Left ventricle myocardium inferior (tissue), 1 donor: ENCODE measurements at regions not wholly inside any gene's neighbourhood (a gene's known extent, or its start where the extent isn't known, plus 50 kb on each side); places are given as distances from the start of the nearest gene placed in this dataset.

Experiments used
- DNase-seq: peaks from one replicate; pipeline ENCODE4 v3.0.0-alpha.2; 2020
- H3K27ac ChIP-seq: fragments of 200-600 bp; replicated peaks from 2 replicates; pipeline ENCODE4 v1.8.0; 2021
- H3K27me3 ChIP-seq: fragments of 200-600 bp; 2 replicates; pipeline ENCODE4 v1.8.0; 2021; ENCODE audit warnings: low read depth
- H3K36me3 ChIP-seq: fragments of 200-600 bp; 2 replicates; pipeline ENCODE4 v1.8.0; 2021
- H3K4me1 ChIP-seq: fragments of 200-600 bp; 2 replicates; pipeline ENCODE4 v1.8.0; 2021
- H3K4me3 ChIP-seq: fragments of 200-600 bp; 2 replicates; pipeline ENCODE4 v1.8.0; 2021; ENCODE audit warnings: mild to moderate bottlenecking, moderate library complexity
- H3K9me3 ChIP-seq: fragments of 200-600 bp; replicated peaks from 2 replicates; pipeline ENCODE4 v1.8.0; 2021
- intact Hi-C: fragments of 100-400 bp; cut with micrococcal nuclease; formaldehyde crosslinking; loops from one replicate; pipeline ENCODE4 v1.11.0; 2022
- TF ChIP-seq, protein P1 (sequence below): fragments of 200-600 bp; IDR thresholded peaks from 2 replicates; pipeline ENCODE4 v1.8.0; 2021; ENCODE audit warnings: antibody characterized with exemption, mild to moderate bottlenecking, borderline replicate concordance
- donor health status: DM: no; HTN: yes; CAD: no; lungs with severe emphysema.

- TF ChIP-seq, protein P1, sequence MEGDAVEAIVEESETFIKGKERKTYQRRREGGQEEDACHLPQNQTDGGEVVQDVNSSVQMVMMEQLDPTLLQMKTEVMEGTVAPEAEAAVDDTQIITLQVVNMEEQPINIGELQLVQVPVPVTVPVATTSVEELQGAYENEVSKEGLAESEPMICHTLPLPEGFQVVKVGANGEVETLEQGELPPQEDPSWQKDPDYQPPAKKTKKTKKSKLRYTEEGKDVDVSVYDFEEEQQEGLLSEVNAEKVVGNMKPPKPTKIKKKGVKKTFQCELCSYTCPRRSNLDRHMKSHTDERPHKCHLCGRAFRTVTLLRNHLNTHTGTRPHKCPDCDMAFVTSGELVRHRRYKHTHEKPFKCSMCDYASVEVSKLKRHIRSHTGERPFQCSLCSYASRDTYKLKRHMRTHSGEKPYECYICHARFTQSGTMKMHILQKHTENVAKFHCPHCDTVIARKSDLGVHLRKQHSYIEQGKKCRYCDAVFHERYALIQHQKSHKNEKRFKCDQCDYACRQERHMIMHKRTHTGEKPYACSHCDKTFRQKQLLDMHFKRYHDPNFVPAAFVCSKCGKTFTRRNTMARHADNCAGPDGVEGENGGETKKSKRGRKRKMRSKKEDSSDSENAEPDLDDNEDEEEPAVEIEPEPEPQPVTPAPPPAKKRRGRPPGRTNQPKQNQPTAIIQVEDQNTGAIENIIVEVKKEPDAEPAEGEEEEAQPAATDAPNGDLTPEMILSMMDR, result no peak
- no peaks in the 10 kb centered on the region for H3K27me3 ChIP-seq
- H3K36me3 ChIP-seq, result no peaks in the 10 kb centered on the region
- intact Hi-C loops, result no loop called here
- H3K27ac ChIP-seq, result no peak overlapping the region
- H3K4me1 ChIP-seq, result peaks cover 6% of the 10 kb centered on the region
- no peaks in the 10 kb centered on the region for H3K9me3 ChIP-seq
- H3K4me3 ChIP-seq, result no peak overlapping the region
- DNase-seq, result no peak
Observed at GRCh38 chr10:10712155-10712704, 305.4 kb upstream of the CELF2 start.

DNA sequence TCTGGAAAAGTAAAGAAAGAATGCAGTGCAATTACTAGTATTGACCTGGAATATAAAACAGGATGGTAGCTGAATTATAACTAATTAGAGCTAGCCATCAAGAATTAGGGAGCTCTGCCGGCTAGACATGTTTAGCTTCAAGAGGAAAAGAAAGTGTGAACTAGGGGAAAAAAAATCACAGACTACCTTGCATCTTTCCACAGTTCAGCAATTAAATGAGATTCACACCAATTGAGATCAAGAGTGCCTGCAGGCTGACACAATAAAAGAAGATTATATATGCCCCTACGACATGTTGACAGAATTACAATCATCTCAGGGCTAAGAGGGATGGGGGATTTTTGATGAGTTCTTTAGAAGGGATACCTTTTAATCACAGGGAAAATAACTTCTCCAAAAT, 303.3 kb upstream of the CELF2 start:
- peaks cover 6% of the 10 kb centered on the region for H3K4me1 ChIP-seq
- H3K27me3 ChIP-seq, result no peaks in the 10 kb centered on the region
- DNase-seq, result no peak
- no peak overlapping the region for H3K27ac ChIP-seq
- intact Hi-C loops, result no loop called here
- H3K4me3 ChIP-seq, result no peak overlapping the region
- TF ChIP-seq, protein P1, result no peak
- H3K36me3 ChIP-seq, result no peaks in the 10 kb centered on the region
- H3K9me3 ChIP-seq, result no peaks in the 10 kb centered on the region

- DNase-seq, result no peak
- Histone ChIP-seq H3K27ac (no peak overlapping the region), H3K36me3 (no peaks in the 10 kb centered on the region), H3K9me3 (no peaks in the 10 kb centered on the region), H3K4me1 (peaks cover 6% of the 10 kb centered on the region), H3K4me3 (no peak overlapping the region), H3K27me3 (no peaks in the 10 kb centered on the region)
- intact Hi-C loops, result no loop called here
- TF ChIP-seq, protein P1, result no peak
Observed at GRCh38 chr10:10716972-10717371, 300.7 kb upstream of the CELF2 start.

DNA sequence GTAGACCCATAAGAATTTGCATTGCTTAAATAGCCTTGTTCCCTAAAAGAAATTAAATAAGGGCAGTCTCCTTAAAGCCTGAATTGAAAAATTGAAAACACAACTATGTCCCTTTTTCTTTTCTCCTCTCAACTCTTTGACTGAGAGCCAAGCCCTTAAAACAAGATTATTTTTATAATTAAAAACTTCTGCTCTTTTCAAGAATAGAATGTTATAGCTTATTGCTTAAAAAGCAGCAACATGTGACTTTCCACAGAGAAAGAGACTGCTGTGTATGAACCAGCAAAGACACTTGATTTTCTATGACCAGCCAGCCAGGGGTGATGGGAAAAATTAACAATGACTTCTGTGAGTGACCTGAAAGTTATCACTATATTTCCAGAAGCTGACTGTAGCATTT, 295.2 kb upstream of the CELF2 start:
- TF ChIP-seq, protein P1, result no peak

GRCh38 chr10:10725196-10725595, 292.5 kb upstream of the CELF2 start:
- no peak for DNase-seq
- Histone ChIP-seq H3K27ac (no peak overlapping the region), H3K36me3 (no peaks in the 10 kb centered on the region), H3K4me1 (peaks cover 11% of the 10 kb centered on the region), H3K4me3 (no peak overlapping the region), H3K27me3 (no peaks in the 10 kb centered on the region), H3K9me3 (no peaks in the 10 kb centered on the region)
- intact Hi-C loops, result no loop called here
- TF ChIP-seq, protein P1, result no peak

More for the DNA sequence above, 295.2 kb upstream of the CELF2 start:
- Histone ChIP-seq H3K27me3 (no peaks in the 10 kb centered on the region), H3K36me3 (no peaks in the 10 kb centered on the region), H3K9me3 (no peaks in the 10 kb centered on the region), H3K4me1 (no peaks in the 10 kb centered on the region), H3K4me3 (no peak overlapping the region), H3K27ac (no peak overlapping the region)
- DNase-seq, result no peak
- intact Hi-C loops, result no loop called here
